GM19351 (cell line): ENCODE measurements at regions not wholly inside any gene's neighbourhood (a gene's known extent, or its start where the extent isn't known, plus 50 kb on each side); places are given as distances from the start of the nearest gene placed in this dataset.
A peak's percentile ranks its signal among the peaks of the same experiment; 100 is the strongest.
"Not testable (repeated sequence)": the region's sequence is repeated elsewhere in the genome, so short reads cannot be mapped to it uniquely, and the experiment has no call there.

Source experiments
- ATAC-seq: cut with Tn5 transposase; IDR thresholded peaks from one replicate; pipeline ENCODE4 v1.9.1; 2021; ENCODE audit warnings: mild to moderate bottlenecking, moderate library complexity; ENCODE audit not compliant: unreplicated experiment

- no peak for ATAC-seq
These were observed 122.6 kb upstream of the CXorf66 start for GRCh38 chrX:140087875-140088274.

GRCh38 chrX:140086691-140087090, 121.4 kb upstream of the CXorf66 start:
- ATAC-seq: no peak

- not testable (repeated sequence) for ATAC-seq
These were observed 109.5 kb upstream of the CXorf66 start for GRCh38 chrX:140074851-140075250.

GRCh38 chrX:140071037-140071436, 105.7 kb upstream of the CXorf66 start:
- ATAC-seq: no peak

- no peak for ATAC-seq
These were observed 100.8 kb upstream of the CXorf66 start for GRCh38 chrX:140065961-140066662.

GRCh38 chrX:140064993-140065392, 99.7 kb upstream of the CXorf66 start:
- no peak for ATAC-seq

- peak; percentile 99 for ATAC-seq
These were observed 91.7 kb upstream of the CXorf66 start for GRCh38 chrX:140057001-140057411.

- ATAC-seq: no peak
These were observed 88.5 kb upstream of the CXorf66 start for GRCh38 chrX:140053846-140054245.

GRCh38 chrX:140050906-140051305, 85.6 kb upstream of the CXorf66 start:
- no peak for ATAC-seq

GRCh38 chrX:140040386-140040785, 75.1 kb upstream of the CXorf66 start:
- ATAC-seq: no peak

- no peak for ATAC-seq
These were observed 73.5 kb upstream of the CXorf66 start for GRCh38 chrX:140038842-140039241.

- no peak for ATAC-seq
These were observed 69.6 kb upstream of the CXorf66 start for GRCh38 chrX:140034916-140035315.

- no peak for ATAC-seq
These were observed 57.2 kb upstream of the CXorf66 start for GRCh38 chrX:140022482-140022881.

- ATAC-seq: not testable (repeated sequence)
These were observed 53.8 kb upstream of the CXorf66 start for GRCh38 chrX:140019134-140019533.
